GM21515 (cell line): ENCODE measurements at regions not wholly inside any gene's neighbourhood (a gene's known extent, or its start where the extent isn't known, plus 50 kb on each side); places are given as distances from the start of the nearest gene placed in this dataset.

Source experiments
- ATAC-seq: cut with Tn5 transposase; IDR thresholded peaks from one replicate; pipeline ENCODE4 v1.9.1; 2021; ENCODE audit not compliant: unreplicated experiment

GRCh38 chr13:79681069-79681468, 200.1 kb downstream of the NDFIP2 start:
- ATAC-seq, result no peak

GRCh38 chr13:79680485-79680884, 199.5 kb downstream of the NDFIP2 start:
- ATAC-seq, result no peak

- ATAC-seq, result peak; percentile 78
Observed at GRCh38 chr13:79679334-79679733, 198.4 kb downstream of the NDFIP2 start.

- no peak for ATAC-seq
Observed at GRCh38 chr13:79678100-79678499, 197.1 kb downstream of the NDFIP2 start.

- ATAC-seq, result no peak
Observed at GRCh38 chr13:79675931-79676660, 195.1 kb downstream of the NDFIP2 start.

DNA sequence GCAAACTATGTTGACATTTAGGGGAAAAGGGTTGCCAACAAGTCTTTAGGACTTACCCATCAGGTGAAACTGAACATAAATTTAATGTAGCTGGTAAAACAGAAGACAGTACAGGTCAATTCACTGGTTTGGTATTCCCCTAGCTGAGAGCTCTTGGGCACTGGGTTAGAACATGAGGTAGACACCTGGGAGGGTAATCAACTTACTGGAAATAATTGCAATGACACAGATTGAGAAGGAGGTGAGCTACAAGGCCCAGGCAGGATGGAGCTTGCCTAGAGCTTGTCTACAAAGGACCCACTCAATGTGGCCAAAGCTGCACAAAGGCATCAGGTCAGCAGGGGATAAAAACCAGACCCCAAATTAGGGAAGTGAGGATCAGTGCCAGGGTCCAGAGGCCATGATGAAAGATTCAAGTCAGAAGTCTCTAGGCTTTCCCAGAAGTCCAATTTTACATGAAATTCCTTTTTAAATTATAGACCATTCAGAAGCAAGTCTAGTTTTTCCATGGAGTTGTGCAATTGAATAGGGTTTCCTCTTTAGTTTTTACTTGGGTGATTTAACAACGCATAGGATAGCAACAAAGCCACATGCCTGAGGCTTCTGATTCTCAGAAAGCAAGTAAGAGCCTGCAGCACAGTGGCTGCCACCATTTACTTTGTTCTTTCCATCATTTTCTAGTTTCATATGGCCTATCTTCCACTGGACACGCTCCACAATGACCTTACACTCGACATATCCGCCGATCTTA, 194.0 kb downstream of the NDFIP2 start:
- ATAC-seq, result no peak

- no peak for ATAC-seq
Observed at GRCh38 chr13:79673993-79674377, 193.0 kb downstream of the NDFIP2 start.

DNA sequence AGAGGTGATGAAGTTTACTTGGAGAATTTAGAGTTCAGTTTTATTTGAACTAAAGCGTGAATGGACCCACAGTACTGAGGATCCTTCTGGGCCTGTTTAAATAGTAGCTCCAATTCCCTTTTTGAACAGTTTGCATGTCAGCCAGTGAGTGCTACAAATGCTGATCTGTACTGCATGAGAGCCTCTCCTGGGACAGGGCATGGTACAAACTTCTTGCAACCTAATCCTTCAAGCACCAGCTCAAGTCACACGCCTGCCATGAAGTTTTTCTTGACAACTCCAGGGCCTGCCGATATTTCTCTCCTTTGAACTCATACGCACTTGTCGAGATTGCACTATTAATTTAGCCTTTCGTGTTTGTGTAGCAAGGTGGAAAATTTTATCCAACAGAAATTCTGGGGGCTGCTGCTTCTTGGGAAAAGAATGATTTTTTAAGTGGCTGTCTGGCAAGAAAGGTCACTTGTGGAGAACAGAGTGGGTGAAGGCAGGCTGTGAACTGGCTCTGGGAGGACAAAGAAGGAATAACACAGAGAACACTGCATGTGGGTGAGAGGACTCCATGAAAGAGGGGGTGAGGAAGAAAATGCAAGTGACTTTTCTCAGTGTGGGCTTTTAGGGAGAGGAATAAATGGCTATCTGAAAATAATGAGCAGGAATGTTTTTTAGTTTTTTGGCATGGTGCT, 192.5 kb downstream of the NDFIP2 start:
- no peak for ATAC-seq

DNA sequence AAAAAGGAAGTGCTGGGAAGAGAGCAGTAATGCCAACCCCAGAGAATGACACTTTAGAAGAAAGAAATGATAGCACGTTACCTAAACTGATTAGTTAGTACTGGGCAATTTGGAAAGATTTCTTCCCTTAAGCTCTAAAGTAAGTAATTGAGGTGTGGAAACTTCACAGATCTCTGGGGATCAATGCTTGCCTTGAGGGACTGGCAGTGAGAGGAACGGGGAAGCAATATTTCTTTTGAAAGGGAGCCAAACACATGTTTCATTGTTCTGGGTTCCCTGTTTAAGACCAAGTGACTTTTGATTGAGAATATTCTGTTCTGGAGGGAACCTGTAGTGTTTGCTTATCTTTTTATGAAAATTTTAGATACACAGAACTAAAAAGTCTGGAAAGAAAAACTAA, 190.5 kb downstream of the NDFIP2 start:
- no peak for ATAC-seq

DNA sequence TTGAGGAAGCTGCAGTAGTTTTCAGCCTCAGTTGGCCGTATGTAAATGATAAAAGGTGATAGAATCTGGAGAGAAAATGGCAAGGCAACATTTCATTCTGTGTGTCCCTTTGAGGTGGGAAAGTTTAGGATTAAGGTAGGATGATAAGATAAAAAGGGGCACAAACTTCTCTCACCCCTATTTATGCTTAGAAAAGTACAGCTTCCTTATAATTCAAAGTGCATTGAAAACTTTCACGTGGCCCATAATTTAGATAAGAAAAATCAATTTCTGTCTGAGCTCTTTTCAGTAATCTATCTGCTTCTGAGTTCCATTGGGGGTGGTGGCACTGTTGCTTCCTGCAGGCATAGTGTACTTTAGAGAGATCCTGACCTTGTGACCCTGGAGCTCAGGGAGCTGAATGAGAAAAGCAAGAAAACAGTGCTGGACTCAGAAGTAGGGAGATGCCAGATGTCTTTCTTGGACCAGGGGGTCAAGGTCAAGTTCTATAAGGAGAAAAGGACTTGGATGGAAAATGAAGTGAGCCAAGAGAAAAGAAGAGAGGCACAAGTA, 187.3 kb downstream of the NDFIP2 start:
- ATAC-seq, result no peak

- no peak for ATAC-seq
Observed at GRCh38 chr13:79667771-79668170, 186.8 kb downstream of the NDFIP2 start.

DNA sequence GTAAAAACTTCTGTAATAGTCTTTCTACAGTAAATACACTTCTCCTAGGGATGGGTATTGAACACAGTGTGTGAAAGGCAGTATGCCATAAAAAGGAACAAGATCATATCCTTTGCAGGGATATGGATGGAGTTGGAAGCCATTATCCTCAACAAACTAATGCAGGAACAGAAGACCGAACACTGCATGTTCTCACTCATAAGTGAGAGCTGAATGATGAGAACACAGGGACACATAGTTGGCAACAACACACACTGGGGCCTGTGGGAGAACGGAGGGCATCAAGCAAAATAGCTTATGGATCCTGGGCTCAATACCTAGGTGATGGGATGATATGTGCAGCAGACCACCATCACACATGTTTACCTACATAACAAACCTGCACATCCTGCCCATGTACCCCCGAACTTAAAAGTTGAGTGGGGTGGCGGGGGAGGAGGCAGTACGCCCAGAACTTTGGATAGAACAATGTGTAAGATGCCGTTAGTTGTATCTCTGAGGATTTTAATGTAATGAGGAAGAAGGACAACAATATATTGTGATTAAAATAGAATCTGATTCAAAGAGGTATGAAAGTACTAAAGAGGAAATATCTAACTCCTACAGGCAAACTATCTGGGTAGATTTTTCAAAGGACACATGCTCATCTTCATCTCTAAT, 183.2 kb downstream of the NDFIP2 start:
- no peak for ATAC-seq

DNA sequence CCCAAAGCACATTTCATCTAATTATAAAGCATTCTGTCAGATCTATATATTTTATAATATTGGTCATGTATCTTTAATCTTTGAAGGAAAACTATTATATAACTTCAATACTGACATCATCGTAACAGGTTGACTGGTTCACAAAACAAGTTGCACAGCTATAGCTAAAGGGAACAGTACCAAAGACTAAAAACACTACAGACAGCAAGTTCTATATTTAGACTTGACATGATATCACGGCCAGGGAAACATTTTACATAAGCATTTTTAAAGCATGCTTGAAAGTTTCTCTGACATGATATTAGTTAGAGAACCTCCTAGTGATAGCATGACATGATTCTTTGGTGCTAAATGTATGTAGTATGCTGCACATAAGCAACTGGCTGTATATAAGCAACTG, 182.5 kb downstream of the NDFIP2 start:
- ATAC-seq, result no peak

GRCh38 chr13:79662882-79663281, 181.9 kb downstream of the NDFIP2 start:
- no peak for ATAC-seq

DNA sequence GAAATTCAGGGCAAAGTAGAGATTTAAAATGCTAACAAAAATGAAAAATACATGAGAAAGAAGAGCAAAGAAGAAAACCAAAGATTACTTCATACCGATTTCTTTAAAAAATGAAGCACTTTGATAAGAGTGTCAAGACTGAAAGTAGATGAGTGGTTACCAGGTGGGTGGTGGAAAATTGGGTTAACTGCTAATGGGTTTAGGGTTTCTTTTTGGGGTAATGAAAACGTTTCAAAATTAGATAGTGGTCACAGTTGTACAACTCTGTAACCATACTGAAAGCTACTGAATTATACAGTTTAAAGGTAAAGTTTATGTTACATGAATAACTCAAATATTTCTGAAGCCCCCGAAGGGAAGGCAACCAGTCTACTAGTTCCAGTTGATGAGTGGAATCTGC, 179.4 kb downstream of the NDFIP2 start:
- ATAC-seq, result no peak

- no peak for ATAC-seq
Observed at GRCh38 chr13:79659121-79659521, 178.2 kb downstream of the NDFIP2 start.

- ATAC-seq, result no peak
Observed at GRCh38 chr13:79658333-79658975, 177.5 kb downstream of the NDFIP2 start.

DNA sequence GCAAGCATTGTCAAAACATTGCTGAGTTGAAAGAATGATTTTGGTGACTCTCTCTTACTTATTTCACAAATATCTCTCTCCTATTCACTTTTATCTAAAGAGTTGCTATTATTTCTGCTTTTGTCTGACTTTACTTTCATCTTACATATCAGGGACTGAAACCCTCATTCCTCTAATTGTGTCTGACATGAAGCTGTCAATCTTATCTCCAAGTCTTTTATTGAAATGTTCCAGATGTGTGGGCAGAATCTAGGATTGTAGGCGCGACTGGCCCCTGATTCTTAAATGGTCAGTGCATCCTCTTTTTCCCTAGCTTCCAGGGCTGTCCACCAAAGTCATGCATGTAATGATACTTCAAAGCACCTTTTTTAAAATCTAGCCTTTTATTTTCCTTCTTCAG, 174.6 kb downstream of the NDFIP2 start:
- no peak for ATAC-seq

DNA sequence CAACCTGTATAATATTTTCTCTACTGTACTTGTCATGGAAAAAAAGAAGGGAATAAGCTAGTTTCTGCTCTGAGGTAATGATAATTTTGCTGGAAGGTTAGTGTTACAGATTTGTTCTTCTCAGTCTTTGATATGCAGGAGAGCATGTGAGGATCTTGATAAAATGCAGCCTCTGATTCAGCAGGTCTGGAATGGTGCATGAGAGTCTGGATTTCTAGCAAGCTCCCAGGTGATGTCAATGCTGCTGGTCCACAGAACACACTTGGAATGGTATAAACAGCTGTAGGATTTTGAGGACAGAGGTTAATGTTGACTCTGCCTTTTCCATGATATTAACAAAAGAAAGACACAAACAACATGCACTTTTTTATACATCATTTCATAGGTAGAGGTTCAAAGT, 173.6 kb downstream of the NDFIP2 start:
- ATAC-seq, result no peak

DNA sequence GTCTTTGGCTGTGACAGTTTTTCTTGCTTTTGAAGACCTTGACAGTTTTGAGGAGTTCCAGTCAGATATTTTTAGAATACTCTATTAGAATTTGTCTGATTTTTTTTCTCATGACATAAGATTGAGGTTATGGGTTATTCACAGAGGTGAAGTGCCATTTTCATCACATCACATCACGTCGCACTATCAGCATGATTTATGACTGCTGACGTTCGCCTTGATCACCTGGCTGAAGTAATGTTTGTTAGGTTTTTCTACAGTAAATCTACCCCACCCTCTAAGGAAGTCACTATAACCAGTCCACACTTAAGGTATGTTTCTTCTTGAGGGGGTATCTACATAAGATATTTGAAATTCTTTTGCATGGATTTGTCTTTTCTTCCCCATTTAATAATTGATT, 169.7 kb downstream of the NDFIP2 start:
- ATAC-seq, result no peak

DNA sequence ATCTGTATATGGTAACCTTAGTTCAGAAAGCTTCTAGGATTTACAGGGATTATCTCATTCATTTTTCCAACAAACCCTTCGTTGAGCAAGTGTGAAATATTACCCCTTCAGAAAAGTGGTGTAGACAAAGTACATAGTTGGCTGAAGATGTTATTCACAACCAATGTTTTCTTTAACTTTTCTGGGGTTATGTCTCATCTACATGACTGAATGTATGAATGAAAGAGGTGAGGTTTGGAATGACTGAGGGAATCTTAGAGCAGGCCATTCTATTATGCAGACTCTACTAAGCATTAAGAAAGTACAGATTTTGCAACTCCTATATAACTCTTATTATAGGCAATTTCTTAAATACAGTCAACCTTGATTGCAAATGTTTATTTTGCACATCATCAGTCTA, 167.2 kb downstream of the NDFIP2 start:
- no peak for ATAC-seq
